OCI-LY1 (cell line): ENCODE measurements at regions not wholly inside any gene's neighbourhood (a gene's known extent, or its start where the extent isn't known, plus 50 kb on each side); places are given as distances from the start of the nearest gene placed in this dataset.

ENCODE experiments used
- H2AFZ ChIP-seq: fragments of 200-600 bp; sonication (generic), shearing (Covaris generic); 2 replicates; pipeline ENCODE4 v1.6.0; 2014; ENCODE audit warnings: antibody characterized with exemption, mild to moderate bottlenecking, low read length
- H3F3A ChIP-seq: fragments of 200-600 bp; sonication (generic), shearing (Covaris generic); 2 replicates; pipeline ENCODE4 v1.6.0; 2014; ENCODE audit warnings: mild to moderate bottlenecking, antibody characterized with exemption, low read length, moderate library complexity; ENCODE audit not compliant: insufficient read depth
- H3K27ac ChIP-seq: fragments of 200-600 bp; sonication (generic); 2 replicates; pipeline ENCODE4 v1.5.1; 2014; ENCODE audit warnings: low read length, mixed run types, mild to moderate bottlenecking, low read depth; ENCODE audit not compliant: poor library complexity, severe bottlenecking
- H3K27me3 ChIP-seq: fragments of 200-600 bp; sonication (generic); 2 replicates; pipeline ENCODE4 v1.6.0; 2014; ENCODE audit warnings: antibody characterized with exemption, mild to moderate bottlenecking, low read length, moderate library complexity; ENCODE audit not compliant: insufficient read depth
- H3K36me3 ChIP-seq: fragments of 200-600 bp; sonication (generic); 2 replicates; pipeline ENCODE4 v1.6.1; 2014; ENCODE audit warnings: mild to moderate bottlenecking, antibody characterized with exemption, low read length, moderate library complexity, mixed read lengths; ENCODE audit not compliant: insufficient read depth
- H3K4me1 ChIP-seq: fragments of 200-600 bp; sonication (generic); 2 replicates; pipeline ENCODE4 v1.5.1; 2014; ENCODE audit warnings: mild to moderate bottlenecking, low read length, moderate library complexity; ENCODE audit not compliant: insufficient read depth, severe bottlenecking
- H3K4me2 ChIP-seq: fragments of 200-600 bp; sonication (generic), shearing (Covaris generic); 2 replicates; pipeline ENCODE4 v1.6.1; 2014; ENCODE audit warnings: low read length
- H3K4me3 ChIP-seq: fragments of 200-600 bp; sonication (generic); 2 replicates; pipeline ENCODE4 v1.5.1; 2014; ENCODE audit warnings: low read length, low read depth, mild to moderate bottlenecking, mixed read lengths; ENCODE audit not compliant: poor library complexity, severe bottlenecking
- H3K79me2 ChIP-seq: fragments of 200-600 bp; shearing (Covaris generic); 2 replicates; pipeline ENCODE4 v1.6.1; 2016; ENCODE audit warnings: mixed run types, low read length, mixed read lengths; ENCODE audit not compliant: insufficient read depth
- H3K9ac ChIP-seq: fragments of 200-600 bp; sonication (generic), shearing (Covaris generic); 2 replicates; pipeline ENCODE4 v1.6.1; 2014; ENCODE audit warnings: mild to moderate bottlenecking, low read length, mixed read lengths
- H3K9me2 ChIP-seq: fragments of 200-600 bp; sonication (generic), shearing (Covaris generic); 2 replicates; pipeline ENCODE4 v1.6.1; 2014; ENCODE audit warnings: low read depth, mild to moderate bottlenecking, low read length, mixed read lengths
- H3K9me3 ChIP-seq: fragments of 200-600 bp; shearing (Covaris generic); 2 replicates; pipeline ENCODE4 v1.6.1; 2014; ENCODE audit warnings: low read length, mixed read lengths
- H4K20me1 ChIP-seq: fragments of 200-600 bp; sonication (generic), shearing (Covaris generic); 2 replicates; pipeline ENCODE4 v1.6.0; 2016; ENCODE audit warnings: mild to moderate bottlenecking, low read length; ENCODE audit not compliant: insufficient read depth
- EZH2 ChIP-seq: fragments of 200-600 bp; sonication (generic), shearing (Covaris generic); IDR thresholded peaks from 2 replicates; pipeline ENCODE4 v1.8.0; 2017; ENCODE audit warnings: borderline replicate concordance, mixed run types, mild to moderate bottlenecking, antibody characterized with exemption, low read length, moderate library complexity, mixed read lengths
- TF ChIP-seq, protein P1 (sequence below): fragments of 200-600 bp; sonication (generic), shearing (Covaris generic); IDR thresholded peaks from 2 replicates; pipeline ENCODE4 v1.5.1; 2017; ENCODE audit warnings: mild to moderate bottlenecking, antibody characterized with exemption, low read length, moderate library complexity, mixed read lengths

DNA sequence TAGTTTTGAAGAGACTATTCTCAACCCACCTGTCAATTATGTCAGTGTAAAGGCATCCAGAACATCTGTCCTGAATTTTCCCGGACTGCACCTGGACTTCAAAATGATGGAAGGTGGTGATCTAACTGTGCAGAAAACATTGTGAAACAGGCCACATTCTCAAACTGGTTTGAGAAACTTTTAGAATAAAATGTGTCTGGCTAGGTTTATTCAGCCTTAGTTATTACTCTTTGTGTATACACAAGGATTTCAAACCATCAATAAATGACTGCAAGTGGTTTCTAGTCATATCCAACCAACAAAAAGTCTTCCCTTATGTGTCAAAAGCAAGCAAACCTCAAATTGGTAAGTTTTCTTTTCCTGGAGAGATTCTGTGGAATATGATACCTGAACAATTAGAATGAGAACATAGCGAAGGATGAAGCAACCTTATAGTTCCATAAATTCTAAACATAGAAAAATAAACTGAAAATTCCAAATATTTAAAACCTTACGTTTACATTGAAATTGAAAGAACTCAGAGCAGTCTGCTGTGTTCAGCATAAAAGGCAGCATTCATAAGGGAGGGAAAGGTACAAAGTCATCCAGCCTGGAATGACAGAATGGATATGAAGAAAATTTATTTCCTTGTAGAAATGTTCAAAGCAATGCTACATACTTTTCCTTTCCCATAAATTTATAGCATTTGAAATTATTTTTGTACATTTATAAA is 306.6 kb upstream of the TGFBR2 start:
- no peaks in the 10 kb centered on the region for H3K9me2 ChIP-seq
- H3K9ac ChIP-seq: no peak overlapping the region
- no peak overlapping the region for H3K4me2 ChIP-seq
- H3K9me3 ChIP-seq: no peaks in the 10 kb centered on the region
- H2AFZ ChIP-seq: no peak overlapping the region
- no peak overlapping the region for H3K27ac ChIP-seq
- H3K4me3 ChIP-seq: no peak overlapping the region
- no peaks in the 10 kb centered on the region for H3K27me3 ChIP-seq
- TF ChIP-seq EZH2: no peak
- no peaks in the 10 kb centered on the region for H3K4me1 ChIP-seq
- no peaks in the 10 kb centered on the region for H3F3A ChIP-seq
- no peaks in the 10 kb centered on the region for H4K20me1 ChIP-seq
- no peaks in the 10 kb centered on the region for H3K36me3 ChIP-seq
- H3K79me2 ChIP-seq: no peaks in the 10 kb centered on the region

DNA sequence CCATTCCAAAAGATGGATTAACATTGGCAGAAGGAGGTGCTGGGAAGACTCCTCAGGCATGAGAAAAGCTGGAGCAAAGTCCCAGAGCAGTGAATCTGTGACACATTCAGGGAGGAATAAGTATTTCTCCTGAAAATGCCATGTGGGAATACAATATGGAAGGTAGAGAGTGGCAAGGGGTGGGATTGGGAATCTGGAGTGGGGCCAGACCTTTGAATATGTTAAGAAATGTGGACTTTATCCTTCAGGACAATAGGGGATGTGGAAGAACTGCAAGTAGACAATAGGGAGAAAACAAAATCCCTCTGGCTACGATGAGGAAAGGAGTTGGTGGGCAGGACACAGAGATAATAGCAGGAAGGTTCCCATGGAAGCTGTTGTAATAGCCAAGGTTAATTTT is 305.6 kb upstream of the TGFBR2 start:
- Histone ChIP-seq H3K4me1 (no peaks in the 10 kb centered on the region), H3K27ac (no peak overlapping the region), H3K9me3 (no peaks in the 10 kb centered on the region), H3K79me2 (no peaks in the 10 kb centered on the region), H3K9me2 (no peaks in the 10 kb centered on the region), H2AFZ (no peak overlapping the region), H3K9ac (no peak overlapping the region), H3K27me3 (no peaks in the 10 kb centered on the region), H3K36me3 (no peaks in the 10 kb centered on the region), H3F3A (no peaks in the 10 kb centered on the region), H4K20me1 (no peaks in the 10 kb centered on the region), H3K4me2 (no peak overlapping the region), H3K4me3 (no peak overlapping the region)
- TF ChIP-seq EZH2: no peak
- TF ChIP-seq, protein P1, sequence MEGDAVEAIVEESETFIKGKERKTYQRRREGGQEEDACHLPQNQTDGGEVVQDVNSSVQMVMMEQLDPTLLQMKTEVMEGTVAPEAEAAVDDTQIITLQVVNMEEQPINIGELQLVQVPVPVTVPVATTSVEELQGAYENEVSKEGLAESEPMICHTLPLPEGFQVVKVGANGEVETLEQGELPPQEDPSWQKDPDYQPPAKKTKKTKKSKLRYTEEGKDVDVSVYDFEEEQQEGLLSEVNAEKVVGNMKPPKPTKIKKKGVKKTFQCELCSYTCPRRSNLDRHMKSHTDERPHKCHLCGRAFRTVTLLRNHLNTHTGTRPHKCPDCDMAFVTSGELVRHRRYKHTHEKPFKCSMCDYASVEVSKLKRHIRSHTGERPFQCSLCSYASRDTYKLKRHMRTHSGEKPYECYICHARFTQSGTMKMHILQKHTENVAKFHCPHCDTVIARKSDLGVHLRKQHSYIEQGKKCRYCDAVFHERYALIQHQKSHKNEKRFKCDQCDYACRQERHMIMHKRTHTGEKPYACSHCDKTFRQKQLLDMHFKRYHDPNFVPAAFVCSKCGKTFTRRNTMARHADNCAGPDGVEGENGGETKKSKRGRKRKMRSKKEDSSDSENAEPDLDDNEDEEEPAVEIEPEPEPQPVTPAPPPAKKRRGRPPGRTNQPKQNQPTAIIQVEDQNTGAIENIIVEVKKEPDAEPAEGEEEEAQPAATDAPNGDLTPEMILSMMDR: no peak

DNA sequence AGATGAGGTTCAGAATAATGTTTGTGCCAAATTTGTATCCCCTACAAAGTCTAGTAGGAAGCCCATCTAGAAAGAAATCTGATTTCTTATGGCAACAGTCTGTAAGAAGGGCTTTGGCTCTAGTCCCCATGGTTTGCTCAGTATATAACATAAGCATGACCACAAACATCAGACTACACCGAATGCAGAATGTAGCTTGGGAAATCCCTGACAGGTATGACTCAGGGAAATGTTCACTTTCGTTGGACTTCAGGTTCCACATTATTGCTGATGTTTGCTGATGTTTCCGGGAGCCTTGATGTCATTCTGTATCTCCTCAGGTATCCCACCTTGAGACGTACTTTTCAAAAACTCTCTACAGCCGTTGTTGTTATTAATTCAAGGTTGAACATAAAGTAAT is 304.4 kb upstream of the TGFBR2 start:
- Histone ChIP-seq H4K20me1 (no peaks in the 10 kb centered on the region), H3K9ac (no peak overlapping the region), H3K36me3 (no peaks in the 10 kb centered on the region), H3K9me3 (no peaks in the 10 kb centered on the region), H3K4me1 (no peaks in the 10 kb centered on the region), H3K27me3 (no peaks in the 10 kb centered on the region), H2AFZ (no peak overlapping the region), H3K79me2 (no peaks in the 10 kb centered on the region), H3K27ac (no peak overlapping the region), H3K9me2 (no peaks in the 10 kb centered on the region), H3F3A (no peaks in the 10 kb centered on the region), H3K4me3 (no peak overlapping the region), H3K4me2 (no peak overlapping the region)
- TF ChIP-seq, protein P1: no peak
- no peak for TF ChIP-seq EZH2

DNA sequence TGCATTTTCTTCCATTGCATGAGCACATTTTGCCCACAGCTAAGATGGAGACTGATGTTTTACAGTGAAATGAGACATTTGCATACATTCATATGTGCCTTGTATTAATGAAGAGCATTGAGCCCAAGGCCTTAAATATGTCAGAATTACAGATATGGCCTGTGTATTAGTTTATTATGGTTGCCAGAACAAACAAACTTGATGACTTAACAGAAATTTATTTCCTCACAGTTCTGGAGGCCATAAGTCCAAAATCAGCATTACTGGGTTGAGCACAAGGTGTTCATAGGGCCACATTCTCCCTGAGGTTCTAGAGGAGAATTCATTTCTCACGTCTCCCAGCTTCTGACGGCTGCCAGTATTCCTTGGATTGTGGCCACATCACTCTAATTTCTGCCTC is 302.6 kb upstream of the TGFBR2 start:
- H3K4me1 ChIP-seq: no peaks in the 10 kb centered on the region

More for the DNA sequence above, 302.6 kb upstream of the TGFBR2 start:
- Histone ChIP-seq H3K79me2 (no peaks in the 10 kb centered on the region), H4K20me1 (no peaks in the 10 kb centered on the region), H3K36me3 (no peaks in the 10 kb centered on the region), H3K27ac (no peak overlapping the region), H3K9me3 (no peaks in the 10 kb centered on the region), H3K9me2 (no peaks in the 10 kb centered on the region), H3K27me3 (no peaks in the 10 kb centered on the region), H2AFZ (no peak overlapping the region), H3K9ac (no peak overlapping the region), H3K4me3 (no peak overlapping the region), H3F3A (no peaks in the 10 kb centered on the region), H3K4me2 (no peak overlapping the region)
- TF ChIP-seq, protein P1: no peak
- no peak for TF ChIP-seq EZH2
